Stimulated activated CD8-positive, alpha-beta memory T cell treated with anti-CD3 and anti-CD28 coated beads, Interleukin-2, amount 100 ng/mL, for 1 hour (primary cell): ENCODE measurements at regions not wholly inside any gene's neighbourhood (a gene's known extent, or its start where the extent isn't known, plus 50 kb on each side); places are given as distances from the start of the nearest gene placed in this dataset.
"Not testable (repeated sequence)": the region's sequence is repeated elsewhere in the genome, so short reads cannot be mapped to it uniquely, and the experiment has no call there.

Experiments
- DNase-seq, 2 donors: peaks; one replicate each; pipeline ENCODE4 v3.0.0-alpha.2; 2020; ENCODE audit warnings: low read depth in 2 of 2

DNA sequence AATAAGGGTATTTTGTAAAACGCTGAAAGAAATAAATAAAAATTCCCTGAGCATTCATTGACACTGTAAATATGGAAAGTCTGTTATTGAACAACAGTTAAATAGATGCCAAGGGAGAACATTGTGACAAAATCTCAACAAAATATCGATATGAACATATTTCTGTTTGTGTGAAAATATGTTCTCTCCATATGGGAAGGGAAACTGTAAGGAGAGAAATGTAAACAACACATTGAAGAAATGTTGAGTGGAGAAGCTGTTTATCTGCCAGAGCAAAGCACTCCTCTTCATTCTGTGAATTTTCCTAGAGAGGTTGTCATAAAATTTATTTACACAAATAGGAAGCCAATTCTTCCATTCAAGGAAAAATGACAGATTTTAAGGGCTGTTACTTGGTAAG lies 57.1 kb upstream of the EOMES start:
- DNase-seq, result no peak

DNA sequence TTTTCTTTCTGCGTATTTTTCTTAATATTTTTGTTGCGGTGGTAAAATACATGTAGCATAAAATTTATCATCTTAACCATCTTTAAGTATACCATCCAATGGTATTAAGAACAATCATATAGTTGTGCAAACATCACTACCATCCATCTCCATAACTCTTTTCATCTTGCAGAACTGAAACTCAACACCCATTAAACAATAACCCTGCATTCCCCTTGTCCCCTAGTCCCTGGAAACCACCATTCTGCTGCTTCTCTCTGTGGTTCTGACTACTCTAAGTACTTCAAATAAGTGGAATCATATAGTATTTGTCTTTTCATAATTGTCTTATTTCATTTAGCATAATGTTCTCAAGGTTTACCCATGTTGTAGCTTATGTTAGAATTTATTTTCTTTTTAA lies 67.3 kb upstream of the EOMES start:
- DNase-seq, result no peak

DNA sequence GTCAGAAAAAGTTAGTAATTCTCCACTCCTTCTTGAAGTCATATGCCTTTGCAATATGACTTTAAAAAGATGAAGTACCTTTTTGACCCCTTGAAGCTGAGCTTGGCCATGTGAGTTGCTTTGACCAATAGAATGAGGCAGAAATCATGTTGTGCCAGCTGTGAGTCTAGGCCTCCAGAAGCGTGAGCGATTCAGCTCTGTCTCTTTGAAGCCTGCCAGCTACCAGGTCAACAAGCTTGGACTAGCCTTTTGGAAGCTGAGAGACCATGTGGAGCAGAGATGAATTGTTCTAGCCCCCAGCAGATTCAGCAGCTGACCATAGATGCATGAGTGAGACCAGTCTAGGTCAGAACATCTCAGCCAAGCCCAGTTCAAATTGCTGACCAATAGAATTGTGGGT lies 69.8 kb upstream of the EOMES start:
- no peak for DNase-seq

GRCh38 chr3:27792869-27793268 lies 70.7 kb upstream of the EOMES start:
- DNase-seq, result no peak

GRCh38 chr3:27794211-27794610 lies 72.1 kb upstream of the EOMES start:
- DNase-seq, result no peak

DNA sequence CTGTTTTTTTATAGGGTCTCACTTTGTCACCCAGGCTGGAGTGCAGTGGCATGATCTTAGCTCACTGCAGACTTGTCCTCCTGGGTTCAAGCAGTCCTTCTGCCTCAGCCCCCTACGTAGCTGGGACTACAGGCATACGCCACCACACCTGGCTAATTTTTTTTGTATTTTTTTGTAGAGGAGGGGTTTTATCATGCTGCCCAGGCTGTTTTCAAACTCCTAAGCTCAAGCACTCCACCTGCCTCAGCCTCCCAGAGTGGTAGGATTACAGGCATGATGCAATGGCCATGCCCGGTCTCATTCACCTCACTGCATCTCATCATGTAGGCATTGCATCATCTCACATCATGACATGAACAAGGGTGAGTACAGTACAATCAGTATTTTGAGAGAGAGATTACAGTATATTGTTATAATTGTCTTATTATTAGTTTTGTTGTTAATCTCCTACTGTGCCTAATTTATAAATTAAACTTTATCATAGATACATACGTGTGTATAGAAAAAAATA lies 74.3 kb upstream of the EOMES start:
- DNase-seq, result no peak

GRCh38 chr3:27797773-27798172 lies 75.7 kb upstream of the EOMES start:
- no peak for DNase-seq

DNA sequence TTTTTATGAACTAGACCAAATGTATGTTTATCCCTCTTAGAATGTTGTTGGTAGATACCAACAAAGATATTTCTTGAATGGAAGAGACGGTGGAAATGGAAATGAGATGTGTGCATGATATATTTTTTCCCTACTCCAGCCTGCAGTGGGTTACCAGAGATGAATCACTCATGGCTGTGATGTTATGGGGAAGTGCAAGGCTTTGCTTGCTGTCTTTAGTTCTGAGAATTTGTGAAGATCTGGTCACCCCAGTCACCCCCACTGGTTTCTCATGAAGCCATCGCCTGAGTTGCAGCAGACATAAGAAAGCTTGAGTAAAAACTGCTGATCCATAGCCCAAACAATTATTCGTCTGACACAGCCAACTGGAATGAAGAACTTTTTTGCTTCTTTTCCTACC lies 78.1 kb upstream of the EOMES start:
- DNase-seq, result no peak

- no peak for DNase-seq
Measured at GRCh38 chr3:27802425-27802824, 80.3 kb upstream of the EOMES start.

GRCh38 chr3:27802849-27803248 lies 80.7 kb upstream of the EOMES start:
- no peak for DNase-seq

DNA sequence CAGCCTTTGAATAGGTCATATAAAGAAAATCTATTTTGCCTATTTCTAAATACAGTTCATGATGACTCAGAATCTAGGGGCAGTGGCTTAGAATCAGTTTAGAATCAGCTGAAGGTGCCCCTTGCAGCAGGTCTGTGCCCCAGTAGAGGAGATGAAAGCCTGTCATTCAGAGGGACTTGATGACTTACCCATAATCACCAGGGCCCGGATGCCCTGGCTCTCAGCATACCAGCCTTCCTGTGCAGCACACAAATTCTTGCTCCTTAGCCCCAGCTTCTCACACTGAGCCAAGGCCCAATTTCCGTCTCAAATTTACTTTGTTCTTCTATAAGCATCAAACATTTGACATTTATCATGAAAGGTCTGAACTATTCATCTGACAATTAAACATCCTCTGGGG lies 83.2 kb upstream of the EOMES start:
- no peak for DNase-seq

DNA sequence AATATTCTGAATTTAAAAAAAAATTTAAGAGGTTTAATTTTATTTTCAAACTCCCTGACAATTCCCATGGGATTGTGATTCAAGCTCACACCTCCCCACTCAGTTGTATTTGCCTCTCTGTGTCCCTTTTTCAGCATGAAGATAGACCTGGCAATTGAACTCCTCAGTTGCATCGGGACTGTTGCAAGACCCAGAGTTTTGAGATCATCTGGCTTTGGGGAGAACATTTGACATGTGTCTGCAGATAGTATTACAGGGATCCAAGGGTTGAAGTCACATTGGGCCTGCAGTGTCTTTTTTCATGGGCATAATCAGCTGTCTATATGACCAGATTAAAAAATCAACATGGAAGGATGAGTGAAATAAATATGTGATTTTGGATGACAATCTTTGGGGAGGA lies 91.1 kb upstream of the EOMES start:
- no peak for DNase-seq

DNA sequence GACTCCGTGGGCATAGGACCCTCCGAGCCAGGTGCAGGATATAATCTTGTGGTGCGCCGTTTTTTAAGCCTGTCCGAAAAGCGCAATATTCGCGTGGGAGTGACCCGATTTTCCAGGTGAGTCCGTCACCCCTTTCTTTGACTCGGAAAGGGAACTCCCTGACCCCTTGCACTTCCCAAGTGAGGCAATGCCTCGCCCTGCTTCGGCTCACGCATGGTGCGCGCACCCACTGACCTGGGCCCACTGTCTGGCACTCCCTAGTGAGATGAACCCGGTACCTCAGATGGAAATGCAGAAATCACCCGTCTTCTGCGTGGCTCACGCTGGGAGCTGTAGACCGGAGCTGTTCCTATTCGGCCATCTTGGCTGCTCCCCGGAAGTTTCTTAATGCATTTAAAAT lies 99.5 kb upstream of the EOMES start:
- DNase-seq, result not testable (repeated sequence)

DNA sequence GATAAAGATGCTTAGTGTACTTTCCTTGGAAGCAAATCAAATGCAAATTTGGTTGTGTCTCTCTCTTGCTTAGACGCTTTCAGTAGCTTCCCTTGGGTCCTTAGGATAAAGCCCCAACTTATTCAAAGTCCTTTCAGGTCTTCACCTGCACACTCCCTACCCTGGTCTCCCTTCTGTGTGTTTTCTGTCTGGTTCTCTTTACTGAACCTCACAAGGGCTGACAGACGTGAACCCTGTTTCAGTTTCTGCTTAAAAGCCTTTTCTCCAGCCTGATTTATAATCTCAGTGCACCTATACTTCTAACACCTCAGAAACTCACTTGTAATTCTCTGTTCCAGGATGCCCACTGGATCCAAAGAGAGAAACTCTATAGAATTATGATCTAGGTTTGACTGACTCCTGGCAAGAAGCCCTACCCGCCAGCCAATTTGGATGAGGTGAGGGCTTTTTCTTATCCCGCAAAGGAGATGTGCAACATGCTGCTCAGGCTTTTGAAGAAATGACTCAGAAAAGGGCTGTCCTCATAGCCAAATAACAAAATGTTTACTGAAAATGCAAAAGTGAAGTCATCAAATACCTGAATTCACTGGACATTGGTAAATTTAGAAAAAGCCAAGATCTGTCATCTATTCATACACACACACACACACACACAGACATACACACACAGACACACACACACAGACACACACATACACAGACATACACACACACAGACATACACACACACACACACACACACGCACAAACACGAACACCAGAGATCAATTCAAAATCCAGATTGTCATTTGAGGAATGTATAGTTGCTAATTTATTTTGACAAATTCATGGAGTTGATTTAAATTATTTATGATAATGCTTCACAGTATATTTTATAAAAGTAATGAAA lies 102.4 kb upstream of the EOMES start:
- DNase-seq, result no peak

DNA sequence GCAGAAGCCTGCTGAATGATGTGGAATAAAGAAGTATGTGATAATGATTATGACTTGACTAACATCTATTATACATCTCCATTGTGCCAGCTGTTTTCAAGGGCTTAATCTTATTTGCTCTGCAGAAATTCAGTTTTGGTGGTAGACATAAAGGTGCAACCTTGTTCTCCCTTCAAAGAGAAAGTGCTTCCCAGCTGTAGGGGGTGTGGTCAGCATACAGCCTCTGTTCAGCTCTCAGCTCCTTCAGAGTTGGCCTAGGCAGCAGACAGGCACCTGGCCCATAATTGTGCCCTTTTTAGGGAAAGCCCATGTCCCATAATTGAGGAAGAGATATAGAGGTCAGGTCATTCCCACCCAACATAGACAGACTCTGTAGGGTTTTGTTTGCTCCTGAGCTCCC lies 104.3 kb upstream of the EOMES start:
- DNase-seq, result no peak

DNA sequence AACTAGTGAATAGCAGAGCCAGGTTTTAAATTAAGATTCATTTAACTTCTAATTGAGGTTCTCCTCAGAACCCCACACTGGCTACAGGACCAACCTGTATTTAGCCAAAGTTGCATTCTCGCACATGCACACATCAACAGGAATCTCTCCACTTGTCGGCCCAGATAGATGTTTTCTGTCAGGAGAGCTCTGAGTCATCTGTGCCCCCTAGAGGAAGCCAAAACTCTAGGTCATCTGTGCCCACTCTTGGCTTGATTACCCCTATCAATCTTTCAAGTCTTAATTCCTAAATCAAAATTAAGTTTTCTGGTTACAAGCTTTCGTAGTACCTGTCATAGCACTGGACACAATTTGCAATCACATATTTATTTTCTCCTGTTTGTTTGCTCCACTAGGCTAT lies 104.9 kb upstream of the EOMES start:
- DNase-seq, result no peak

- DNase-seq, result no peak
Measured at GRCh38 chr3:27840807-27841594, 118.9 kb upstream of the EOMES start.

DNA sequence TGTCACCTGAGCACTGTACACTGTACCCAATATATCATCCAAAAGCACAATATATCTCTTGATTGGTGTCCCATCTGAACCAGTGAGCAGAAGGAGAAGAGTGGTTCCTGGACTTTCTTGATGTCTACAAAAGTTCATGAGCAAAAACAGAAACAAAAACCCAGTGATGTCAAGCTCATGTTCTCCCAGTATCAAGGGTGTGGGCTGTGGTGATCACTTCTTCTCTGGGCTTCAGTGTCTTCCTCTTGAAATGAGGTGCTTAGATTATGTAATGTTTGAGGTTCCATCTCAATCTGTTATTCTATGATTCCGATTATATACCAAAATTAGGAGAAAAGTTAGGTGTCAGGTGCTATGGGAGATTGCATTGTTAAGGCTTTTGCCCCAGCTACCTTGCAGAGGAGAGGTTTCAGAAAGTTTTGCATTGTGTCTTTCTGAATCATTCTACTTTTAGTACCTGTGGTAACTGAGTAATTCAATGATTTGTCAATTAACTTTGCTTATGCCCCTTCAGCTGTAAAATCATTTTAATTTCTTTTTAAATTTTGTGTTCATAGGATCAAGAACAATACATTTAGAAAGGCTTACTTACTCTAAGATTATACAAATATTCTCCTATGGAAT lies 122.0 kb upstream of the EOMES start:
- no peak for DNase-seq

DNA sequence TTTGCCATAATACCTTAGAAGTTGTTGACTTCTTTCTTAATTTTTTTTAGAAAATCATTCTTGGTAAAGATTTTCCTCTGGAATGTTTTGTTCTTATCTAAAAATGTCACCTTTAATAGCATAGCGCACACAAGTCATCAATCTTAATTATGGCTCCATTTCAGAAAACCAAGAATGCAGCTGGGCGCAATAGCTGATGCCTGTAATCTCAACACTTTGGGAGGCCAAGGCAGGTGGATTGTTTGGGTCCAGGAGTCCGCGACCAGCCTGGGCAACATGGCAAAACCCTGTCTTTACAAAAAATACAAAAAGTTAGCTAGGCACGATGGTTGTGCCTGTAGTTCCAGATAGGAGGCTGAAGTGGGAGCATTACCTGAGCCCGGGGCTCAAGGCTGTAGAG lies 125.6 kb upstream of the EOMES start:
- DNase-seq, result no peak

GRCh38 chr3:27848826-27849225 lies 126.7 kb upstream of the EOMES start:
- no peak for DNase-seq

- no peak for DNase-seq
Measured at GRCh38 chr3:27859821-27860220, 137.7 kb upstream of the EOMES start.
